IMR-90 (cell line): ENCODE measurements at regions not wholly inside any gene's neighbourhood (a gene's known extent, or its start where the extent isn't known, plus 50 kb on each side); places are given as distances from the start of the nearest gene placed in this dataset.
A peak's percentile ranks its signal among the peaks of the same experiment; 100 is the strongest.

Source experiments
- ATAC-seq: fragments of 200-7000 bp; cut with Tn5 transposase; 2 replicates; pipeline ENCODE4 v1.9.1; 2020; ENCODE audit warnings: low read depth, mild to moderate bottlenecking, moderate library complexity
- BruUV-seq: library from RNA; stranded (reverse); fragments of 400-500 nt; replicated peaks from 2 replicates; lab custom pipeline; 2021; lab: Mats Ljungman, UMichigan
- CTCF ChIA-PET: fragments of 300-600 bp; formaldehyde crosslinking; extraction: SDS; loops from one replicate; lab custom pipeline; 2021; ENCODE audit warnings: antibody characterized with exemption; lab: Yijun Ruan, JAX
- POLR2A ChIA-PET: fragments of 300-600 bp; sonication (Branson Sonifier 250); formaldehyde crosslinking; loops from one replicate; lab custom pipeline; 2022; ENCODE audit warnings: antibody characterized with exemption; ENCODE audit not compliant: unreplicated experiment; lab: Charles Lee
- DNase-seq: peaks from one replicate; pipeline ENCODE4 v3.0.0; 2013
- H2AFZ ChIP-seq: replicated peaks from 2 replicates; pipeline ENCODE3; 2013; ENCODE audit warnings: low read length, mild to moderate bottlenecking; ENCODE audit not compliant: poor library complexity
- H2AK5ac ChIP-seq: 2 replicates; pipeline ENCODE4 v1.6.1; 2013; ENCODE audit warnings: low read depth, low read length, inconsistent platforms
- H2AK9ac ChIP-seq: replicated peaks from 2 replicates; pipeline ENCODE3; 2013; ENCODE audit warnings: mild to moderate bottlenecking, low read depth, low read length, moderate library complexity; ENCODE audit not compliant: poor library complexity
- H2BK120ac ChIP-seq: 2 replicates; pipeline ENCODE4 v1.6.1; 2013; ENCODE audit warnings: low read depth, low read length, inconsistent platforms
- H2BK15ac ChIP-seq: 3 replicates; pipeline ENCODE4 v1.6.1; 2013; ENCODE audit warnings: low read depth, low read length, inconsistent platforms
- H2BK20ac ChIP-seq: 2 replicates; pipeline ENCODE4 v1.6.1; 2013; ENCODE audit warnings: low read depth, mild to moderate bottlenecking, inconsistent platforms, low read length, moderate library complexity
- H2BK5ac ChIP-seq: 2 replicates; pipeline ENCODE4 v1.6.1; 2013; ENCODE audit warnings: mild to moderate bottlenecking, low read depth, low read length, inconsistent platforms; ENCODE audit not compliant: poor library complexity, severe bottlenecking
- H3K14ac ChIP-seq: replicated peaks from 2 replicates; pipeline ENCODE4 v1.6.1; 2013; ENCODE audit warnings: low read depth, low read length, inconsistent platforms
- H3K18ac ChIP-seq: 2 replicates; pipeline ENCODE4 v1.6.1; 2013; ENCODE audit warnings: low read depth, low read length, control low read depth
- H3K23ac ChIP-seq: 2 replicates; pipeline ENCODE4 v1.6.1; 2013; ENCODE audit warnings: low read depth, low read length, inconsistent platforms
- H3K27ac ChIP-seq: 2 replicates; pipeline ENCODE4 v1.5.1; 2013; ENCODE audit warnings: mild to moderate bottlenecking, control low read depth, low read length; ENCODE audit not compliant: insufficient read depth
- H3K27me3 ChIP-seq: 2 replicates; pipeline ENCODE4 v1.6.1; 2013; ENCODE audit warnings: low read length; ENCODE audit not compliant: control insufficient read depth, insufficient read depth
- H3K36me3 ChIP-seq: 2 replicates; pipeline ENCODE4 v1.6.1; 2013; ENCODE audit warnings: low read length, mixed read lengths; ENCODE audit not compliant: control insufficient read depth, insufficient read depth
- H3K4ac ChIP-seq: 2 replicates; pipeline ENCODE4 v1.6.1; 2013; ENCODE audit warnings: low read depth, low read length, inconsistent platforms
- H3K4me1 ChIP-seq: 2 replicates; pipeline ENCODE4 v1.6.1; 2013; ENCODE audit warnings: low read length, mixed read lengths; ENCODE audit not compliant: control insufficient read depth, insufficient read depth
- H3K4me2 ChIP-seq: 2 replicates; pipeline ENCODE4 v1.6.1; 2013; ENCODE audit warnings: low read depth, mild to moderate bottlenecking, control low read depth, low read length, moderate library complexity
- H3K4me3 ChIP-seq: 2 replicates; pipeline ENCODE4 v1.5.1; 2013; ENCODE audit warnings: low read depth, mild to moderate bottlenecking, control low read depth, low read length, moderate library complexity; ENCODE audit not compliant: insufficient read depth
- H3K56ac ChIP-seq: 2 replicates; pipeline ENCODE4 v1.6.1; 2013; ENCODE audit warnings: low read length, inconsistent platforms; ENCODE audit not compliant: insufficient read depth; ENCODE audit errors: extremely low read depth
- H3K79me1 ChIP-seq, 2 experiments: 2 replicates each; pipeline ENCODE4 v1.6.1; 2013; ENCODE audit warnings: low read length in 2 of 2, inconsistent platforms in 1 of 2, low read depth in 1 of 2
- H3K9ac ChIP-seq: 2 replicates; pipeline ENCODE4 v1.6.1; 2013; ENCODE audit warnings: low read depth, low read length, control low read depth
- H3K9me1 ChIP-seq: 2 replicates; pipeline ENCODE4 v1.6.1; 2013; ENCODE audit warnings: low read length, inconsistent platforms; ENCODE audit not compliant: insufficient read depth
- H3K9me3 ChIP-seq: 2 replicates; pipeline ENCODE4 v1.6.1; 2013; ENCODE audit warnings: low read length; ENCODE audit not compliant: control insufficient read depth, insufficient read depth
- H4K20me1 ChIP-seq: 2 replicates; pipeline ENCODE4 v1.6.1; 2013; ENCODE audit warnings: low read length, inconsistent platforms; ENCODE audit not compliant: insufficient read depth
- H4K5ac ChIP-seq: 2 replicates; pipeline ENCODE4 v1.6.1; 2013; ENCODE audit warnings: mild to moderate bottlenecking, low read depth, low read length, control low read depth
- H4K8ac ChIP-seq, 2 experiments: 2 replicates each; pipeline ENCODE4 v1.6.1; 2013; ENCODE audit warnings: low read depth in 2 of 2, low read length in 2 of 2, control low read depth in 1 of 2, inconsistent platforms in 1 of 2
- H4K91ac ChIP-seq: 2 replicates; pipeline ENCODE4 v1.6.1; 2013; ENCODE audit warnings: low read depth, low read length, inconsistent platforms; ENCODE audit not compliant: insufficient read depth
- BHLHE40 ChIP-seq: fragments of 150-350 bp; IDR thresholded peaks from 2 replicates; pipeline ENCODE4 v1.6.1; 2016; ENCODE audit warnings: mild to moderate bottlenecking, low read depth, low read length
- CEBPB ChIP-seq: IDR thresholded peaks from 2 replicates; pipeline ENCODE4 v1.6.1; 2012; ENCODE audit warnings: low read depth, low read length, improper control_type of control experiment
- CHD1 ChIP-seq: IDR thresholded peaks from 2 replicates; pipeline ENCODE4 v1.6.1; 2012; ENCODE audit warnings: low read depth, low read length, improper control_type of control experiment
- FOS ChIP-seq: fragments of 150-350 bp; IDR thresholded peaks from 2 replicates; pipeline ENCODE4 v1.6.1; 2016; ENCODE audit warnings: low read depth, low read length
- MAFK ChIP-seq: IDR thresholded peaks from 2 replicates; pipeline ENCODE4 v1.6.1; 2012; ENCODE audit warnings: low read depth, low read length, improper control_type of control experiment
- MAZ ChIP-seq: IDR thresholded peaks from 2 replicates; pipeline ENCODE4 v1.6.1; 2012; ENCODE audit warnings: low read depth, mild to moderate bottlenecking, low read length, improper control_type of control experiment, moderate library complexity, borderline replicate concordance
- MXI1 ChIP-seq: IDR thresholded peaks from 2 replicates; pipeline ENCODE4 v1.6.1; 2012; ENCODE audit warnings: low read depth, mild to moderate bottlenecking, low read length, moderate library complexity, borderline replicate concordance
- NFE2L2 ChIP-seq: fragments of 150-350 bp; IDR thresholded peaks from 2 replicates; pipeline ENCODE4 v1.6.1; 2016; ENCODE audit warnings: low read depth, mild to moderate bottlenecking, low read length
- POLR2A ChIP-seq: IDR thresholded peaks from 2 replicates; pipeline ENCODE4 v1.6.1; 2012; ENCODE audit warnings: mild to moderate bottlenecking, low read depth, low read length
- RAD21 ChIP-seq: IDR thresholded peaks from 2 replicates; pipeline ENCODE4 v1.6.1; 2012; ENCODE audit warnings: low read length, improper control_type of control experiment
- RCOR1 ChIP-seq: IDR thresholded peaks from 2 replicates; pipeline ENCODE4 v1.6.1; 2012; ENCODE audit warnings: mild to moderate bottlenecking, low read length, improper control_type of control experiment; ENCODE audit not compliant: insufficient replicate concordance
- RFX5 ChIP-seq: IDR thresholded peaks from 2 replicates; pipeline ENCODE4 v1.8.0; 2012; ENCODE audit warnings: low read depth, mild to moderate bottlenecking, low read length, moderate library complexity
- SMC3 ChIP-seq: fragments of 150-350 bp; IDR thresholded peaks from 2 replicates; pipeline ENCODE4 v1.6.1; 2016; ENCODE audit warnings: low read depth, mild to moderate bottlenecking, antibody characterized with exemption, low read length, moderate library complexity
- WGBS, 2 experiments: methylation state at CpG; one replicate each; pipeline versions ENCODE4 v1.1.5 to v1.1.7; 2013; ENCODE audit warnings: missing lambda C conversion rate in 2 of 2; ENCODE audit not compliant: insufficient read length in 1 of 2; ENCODE audit errors: extremely low coverage in 2 of 2; 5-methylcytosine and 5-hydroxymethylcytosine counted together
- dilution Hi-C: fragments of 300-500 bp; cut with HindIII; formaldehyde crosslinking; loops from one replicate; pipeline ENCODE4 v1.14.3; 2018; ENCODE audit warnings: low sequenced_read_pairs; ENCODE audit not compliant: unreplicated experiment
- in situ Hi-C: fragments of 300-500 bp; cut with MboI; formaldehyde crosslinking; loops from 3 replicates; pipeline ENCODE4 v1.14.3; 2019; ENCODE audit warnings: low sequenced_read_pairs, inconsistent platforms, mixed read lengths
- intact Hi-C: fragments of 100-400 bp; cut with micrococcal nuclease; formaldehyde crosslinking; loops from 2 replicates; pipeline ENCODE4 v1.10.0; 2022
- TF ChIP-seq, protein P1 (sequence below): fragments of 150-350 bp; IDR thresholded peaks from 2 replicates; pipeline ENCODE4 v1.6.1; 2017; ENCODE audit warnings: mild to moderate bottlenecking, antibody characterized with exemption, low read length, low read depth
- TF ChIP-seq, protein P2 (sequence below): conservative IDR thresholded peaks from 2 replicates; pipeline ENCODE4 v1.5.1; 2012; ENCODE audit warnings: mild to moderate bottlenecking, low read depth, low read length, improper control_type of control experiment
- TF ChIP-seq, protein P3 (sequence below): fragments of 150-350 bp; IDR thresholded peaks from 2 replicates; pipeline ENCODE4 v1.6.1; 2016; ENCODE audit warnings: low read depth, mild to moderate bottlenecking, low read length, moderate library complexity, borderline replicate concordance

DNA sequence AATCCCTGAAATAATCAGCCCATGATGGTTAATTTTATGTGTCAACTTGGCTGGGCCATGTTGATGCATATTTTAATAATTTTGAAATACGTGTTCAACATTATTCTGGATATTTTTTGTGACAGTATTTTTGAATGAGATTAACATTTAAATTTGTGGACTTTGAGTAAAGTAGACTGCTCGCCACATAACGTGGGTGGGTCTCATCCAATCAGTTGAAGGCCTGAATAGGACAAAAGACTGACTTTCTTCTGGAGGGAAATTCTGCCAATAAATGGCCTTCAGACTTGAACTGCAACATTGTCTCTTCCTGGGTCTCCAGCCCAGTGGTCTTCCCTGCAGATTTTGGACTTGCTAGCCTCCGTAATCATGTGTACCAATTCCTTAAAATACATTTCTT is 53.6 kb upstream of the BICC1 start:
- ATAC-seq, result no peak
- peaks cover 6% of the 10 kb centered on the region; the same call in 1 of the 2 replicates for H4K20me1 ChIP-seq
- ChIA-PET POLR2A (no interaction called here), CTCF (no interaction called here)
- no peak for TF ChIP-seq MAZ
- no peak for TF ChIP-seq RAD21
- TF ChIP-seq FOS, result no peak
- no peak for TF ChIP-seq RCOR1
- no peak for TF ChIP-seq CHD1
- TF ChIP-seq, protein P1, sequence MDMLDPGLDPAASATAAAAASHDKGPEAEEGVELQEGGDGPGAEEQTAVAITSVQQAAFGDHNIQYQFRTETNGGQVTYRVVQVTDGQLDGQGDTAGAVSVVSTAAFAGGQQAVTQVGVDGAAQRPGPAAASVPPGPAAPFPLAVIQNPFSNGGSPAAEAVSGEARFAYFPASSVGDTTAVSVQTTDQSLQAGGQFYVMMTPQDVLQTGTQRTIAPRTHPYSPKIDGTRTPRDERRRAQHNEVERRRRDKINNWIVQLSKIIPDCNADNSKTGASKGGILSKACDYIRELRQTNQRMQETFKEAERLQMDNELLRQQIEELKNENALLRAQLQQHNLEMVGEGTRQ, result no peak
- no peak for TF ChIP-seq NFE2L2
- TF ChIP-seq, protein P2, sequence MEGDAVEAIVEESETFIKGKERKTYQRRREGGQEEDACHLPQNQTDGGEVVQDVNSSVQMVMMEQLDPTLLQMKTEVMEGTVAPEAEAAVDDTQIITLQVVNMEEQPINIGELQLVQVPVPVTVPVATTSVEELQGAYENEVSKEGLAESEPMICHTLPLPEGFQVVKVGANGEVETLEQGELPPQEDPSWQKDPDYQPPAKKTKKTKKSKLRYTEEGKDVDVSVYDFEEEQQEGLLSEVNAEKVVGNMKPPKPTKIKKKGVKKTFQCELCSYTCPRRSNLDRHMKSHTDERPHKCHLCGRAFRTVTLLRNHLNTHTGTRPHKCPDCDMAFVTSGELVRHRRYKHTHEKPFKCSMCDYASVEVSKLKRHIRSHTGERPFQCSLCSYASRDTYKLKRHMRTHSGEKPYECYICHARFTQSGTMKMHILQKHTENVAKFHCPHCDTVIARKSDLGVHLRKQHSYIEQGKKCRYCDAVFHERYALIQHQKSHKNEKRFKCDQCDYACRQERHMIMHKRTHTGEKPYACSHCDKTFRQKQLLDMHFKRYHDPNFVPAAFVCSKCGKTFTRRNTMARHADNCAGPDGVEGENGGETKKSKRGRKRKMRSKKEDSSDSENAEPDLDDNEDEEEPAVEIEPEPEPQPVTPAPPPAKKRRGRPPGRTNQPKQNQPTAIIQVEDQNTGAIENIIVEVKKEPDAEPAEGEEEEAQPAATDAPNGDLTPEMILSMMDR, result no peak
- no peak for TF ChIP-seq MAFK
- no peak for TF ChIP-seq POLR2A
- TF ChIP-seq RFX5, result no peak
- TF ChIP-seq, protein P3, sequence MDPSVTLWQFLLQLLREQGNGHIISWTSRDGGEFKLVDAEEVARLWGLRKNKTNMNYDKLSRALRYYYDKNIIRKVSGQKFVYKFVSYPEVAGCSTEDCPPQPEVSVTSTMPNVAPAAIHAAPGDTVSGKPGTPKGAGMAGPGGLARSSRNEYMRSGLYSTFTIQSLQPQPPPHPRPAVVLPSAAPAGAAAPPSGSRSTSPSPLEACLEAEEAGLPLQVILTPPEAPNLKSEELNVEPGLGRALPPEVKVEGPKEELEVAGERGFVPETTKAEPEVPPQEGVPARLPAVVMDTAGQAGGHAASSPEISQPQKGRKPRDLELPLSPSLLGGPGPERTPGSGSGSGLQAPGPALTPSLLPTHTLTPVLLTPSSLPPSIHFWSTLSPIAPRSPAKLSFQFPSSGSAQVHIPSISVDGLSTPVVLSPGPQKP, result no peak
- TF ChIP-seq MXI1, result no peak
- TF ChIP-seq SMC3, result no peak
- no peak for TF ChIP-seq BHLHE40
- no peak for TF ChIP-seq CEBPB
- no peak overlapping the region for H3K23ac ChIP-seq
- H3K4me2 ChIP-seq, result no peak overlapping the region
- H2AK5ac ChIP-seq, result peak overlapping the region; percentile 58; the same call in 1 of the 2 replicates
- intact Hi-C loops, result loop anchor here (2.0 kb wide), 1 partner anchor 54 kb away; the partner anchor contains the start of gene BICC1
- in situ Hi-C loops, result no loop called here
- H3K9me1 ChIP-seq, result peaks cover 2% of the 10 kb centered on the region; the same call in 1 of the 2 replicates
- peak overlapping the region; percentile 69 for H2BK20ac ChIP-seq
- peak overlapping the region; percentile 65; the same call in 1 of the 2 replicates for H3K27ac ChIP-seq
- no TSS peak for BruUV-seq
- peak overlapping the region in 1 of 2 experiments; percentile 39; a peak in 1 of 4 replicates for H4K8ac ChIP-seq
- dilution Hi-C loops, result no loop called here
- H4K5ac ChIP-seq, result peak overlapping the region; percentile 7; the same call in 1 of the 2 replicates
- peak overlapping the region; percentile 72 for H3K4ac ChIP-seq
- peak overlapping the region; percentile 89 for H3K18ac ChIP-seq
- no peak for DNase-seq
- H4K91ac ChIP-seq, result peak overlapping the region; percentile 48
- no peak overlapping the region; the same call in 1 of the 2 replicates for H3K56ac ChIP-seq
- no peak overlapping the region for H2AK9ac ChIP-seq
- WGBS, 2 experiments, result 100% methylated on average over 2 of the region's 4 CpGs; no CpG with 5 or more reads in 1 of the 2 experiments
- no peak overlapping the region for H3K9ac ChIP-seq
- H2BK15ac ChIP-seq, result peak overlapping the region; percentile 95
- H3K9me3 ChIP-seq, result no peaks in the 10 kb centered on the region
- no peaks in the 10 kb centered on the region for H3K79me1 ChIP-seq
- H2AFZ ChIP-seq, result no peak overlapping the region
- H3K4me1 ChIP-seq, result peaks cover 6% of the 10 kb centered on the region
- no peaks in the 10 kb centered on the region for H3K36me3 ChIP-seq
- H3K27me3 ChIP-seq, result no peaks in the 10 kb centered on the region
- no peak overlapping the region for H3K4me3 ChIP-seq
- H2BK5ac ChIP-seq, result peak overlapping the region; percentile 91
- H2BK120ac ChIP-seq, result peak overlapping the region; percentile 83
- H3K14ac ChIP-seq, result peak overlapping the region; percentile 78
